HG03039 (cell line): ENCODE measurements at regions not wholly inside any gene's neighbourhood (a gene's known extent, or its start where the extent isn't known, plus 50 kb on each side); places are given as distances from the start of the nearest gene placed in this dataset.
"Not testable (repeated sequence)": the region's sequence is repeated elsewhere in the genome, so short reads cannot be mapped to it uniquely, and the experiment has no call there.

Experiments
- ATAC-seq: cut with Tn5 transposase; IDR thresholded peaks from one replicate; pipeline ENCODE4 v1.9.1; 2021; ENCODE audit warnings: mild to moderate bottlenecking, moderate library complexity; ENCODE audit not compliant: unreplicated experiment

DNA sequence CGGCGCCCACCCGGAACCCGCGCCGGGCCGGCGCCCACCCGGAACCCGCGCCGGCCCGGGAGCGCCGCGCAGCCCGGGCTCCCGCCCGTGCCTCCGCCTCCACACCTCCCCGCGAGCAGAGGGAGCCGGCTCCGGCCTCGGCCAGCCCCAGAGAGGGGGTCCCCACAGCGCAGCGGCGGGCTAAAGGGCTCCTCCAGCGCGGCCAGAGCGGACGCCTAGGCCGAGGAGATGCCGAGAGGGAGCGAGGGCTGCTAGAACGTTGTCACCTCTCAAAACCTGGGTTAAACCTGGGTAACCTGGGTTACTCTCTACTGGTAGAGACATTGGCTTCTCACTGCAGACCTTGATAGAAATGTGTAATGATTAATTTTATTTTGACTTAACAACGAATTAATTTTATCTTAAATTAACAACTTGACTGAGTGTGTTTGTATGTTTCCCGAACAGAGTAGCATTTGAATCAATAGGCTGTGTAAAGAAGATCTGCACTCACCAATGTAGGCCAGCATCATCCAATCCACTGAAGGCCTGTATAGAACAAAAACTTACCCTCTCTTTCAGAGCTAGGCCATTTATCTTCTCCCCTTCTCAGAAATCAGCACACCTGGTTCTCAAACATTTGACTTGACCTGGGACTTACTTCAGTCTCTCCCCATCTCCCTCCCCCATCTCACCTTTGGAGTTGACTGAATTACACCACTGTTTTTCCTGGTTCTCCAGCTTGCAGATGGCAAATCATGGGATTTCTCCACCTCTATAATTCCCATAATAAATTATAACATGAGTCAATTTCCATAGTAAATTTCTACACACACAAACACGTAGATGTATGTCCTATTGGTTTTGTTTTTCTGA lies 242.7 kb downstream of the ASXL3 start:
- ATAC-seq = no peak

GRCh38 chr18:33819692-33820343 lies 241.8 kb downstream of the ASXL3 start:
- ATAC-seq = not testable (repeated sequence)

DNA sequence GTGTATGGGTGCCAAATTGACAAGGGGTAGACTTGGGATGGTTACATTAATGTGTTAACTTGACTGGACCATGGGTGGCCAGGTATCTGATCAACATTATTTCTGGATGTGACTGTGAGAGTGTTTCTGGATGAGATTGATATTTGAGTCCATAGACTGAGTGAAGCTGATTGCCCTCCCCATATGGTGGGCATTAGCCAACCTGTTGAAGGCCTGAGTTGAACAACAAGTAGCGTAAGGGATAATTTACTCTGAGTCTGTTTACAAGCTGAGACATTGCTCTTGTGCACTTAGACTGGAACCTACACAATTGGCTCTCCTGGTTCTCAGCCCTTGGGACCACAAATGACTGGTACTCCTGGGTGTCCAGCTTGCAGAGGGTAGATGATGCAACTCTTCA lies 240.1 kb downstream of the ASXL3 start:
- ATAC-seq = no peak

GRCh38 chr18:33817096-33817495 lies 239.1 kb downstream of the ASXL3 start:
- ATAC-seq = no peak

- no peak for ATAC-seq
Measured at GRCh38 chr18:33814546-33814945, 236.5 kb downstream of the ASXL3 start.

- ATAC-seq = no peak
Measured at GRCh38 chr18:33812186-33812585, 234.2 kb downstream of the ASXL3 start.

DNA sequence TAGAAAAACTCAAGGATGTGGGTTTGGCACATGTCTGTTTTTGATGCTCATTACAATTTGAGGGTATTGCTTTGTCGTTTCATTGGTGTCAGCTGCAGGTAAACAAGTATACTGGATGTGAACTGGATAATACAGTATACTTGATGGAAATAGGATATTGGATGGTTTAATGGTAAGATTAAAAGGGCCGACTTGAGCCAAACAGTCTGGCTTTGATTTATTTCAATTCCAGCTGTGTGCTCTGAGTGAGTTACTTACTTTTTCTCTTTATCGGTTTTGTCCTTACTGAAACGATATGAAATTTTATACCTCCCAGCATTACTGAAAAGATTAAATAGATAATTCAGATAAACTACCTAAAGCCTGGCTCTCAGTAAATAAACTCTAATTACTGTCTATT lies 227.6 kb downstream of the ASXL3 start:
- no peak for ATAC-seq

GRCh38 chr18:33804258-33804657 lies 226.2 kb downstream of the ASXL3 start:
- ATAC-seq = no peak

- ATAC-seq = no peak
Measured at GRCh38 chr18:33803636-33804035, 225.6 kb downstream of the ASXL3 start.

GRCh38 chr18:33802955-33803354 lies 224.9 kb downstream of the ASXL3 start:
- no peak for ATAC-seq
